ENCODE measurements at regions not wholly inside any gene's neighbourhood (a gene's known extent, or its start where the extent isn't known, plus 50 kb on each side); places are given as distances from the start of the nearest gene placed in this dataset.
"Not testable (repeated sequence)": the region's sequence is repeated elsewhere in the genome, so short reads cannot be mapped to it uniquely, and the experiment has no call there.

DNA sequence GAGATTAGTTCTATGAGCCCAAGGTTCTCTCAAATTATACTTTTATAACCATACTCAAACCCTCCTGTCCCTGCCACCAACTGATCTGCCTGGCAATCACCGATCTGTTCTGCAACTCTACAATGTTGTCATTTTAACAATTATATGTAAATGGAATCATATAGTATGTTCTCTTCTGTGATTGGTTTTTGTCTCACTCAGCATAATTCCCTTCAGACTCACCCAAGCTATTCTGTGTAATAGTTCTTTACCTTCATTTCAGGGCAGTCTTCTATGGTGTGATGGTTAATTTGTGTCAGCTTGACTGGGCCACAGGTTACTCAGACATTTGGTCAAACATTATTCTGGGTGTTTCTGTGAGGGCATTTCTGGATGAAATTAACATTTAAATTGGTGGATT, 181.9 kb upstream of the CXCL12 start:
- Mint-ChIP-seq H3K4me1 (ENCODE audit: low read depth) (no peaks in the 10 kb centered on the region), H3K4me3 (no peak overlapping the region), H3K9me3 (no peaks in the 10 kb centered on the region), H3K27me3 (ENCODE audit: low read depth) (no peaks in the 10 kb centered on the region), H3K36me3 (ENCODE audit: insufficient read depth) (no peaks in the 10 kb centered on the region)
- DNase-seq, result no peak
- no peak for ATAC-seq

DNA sequence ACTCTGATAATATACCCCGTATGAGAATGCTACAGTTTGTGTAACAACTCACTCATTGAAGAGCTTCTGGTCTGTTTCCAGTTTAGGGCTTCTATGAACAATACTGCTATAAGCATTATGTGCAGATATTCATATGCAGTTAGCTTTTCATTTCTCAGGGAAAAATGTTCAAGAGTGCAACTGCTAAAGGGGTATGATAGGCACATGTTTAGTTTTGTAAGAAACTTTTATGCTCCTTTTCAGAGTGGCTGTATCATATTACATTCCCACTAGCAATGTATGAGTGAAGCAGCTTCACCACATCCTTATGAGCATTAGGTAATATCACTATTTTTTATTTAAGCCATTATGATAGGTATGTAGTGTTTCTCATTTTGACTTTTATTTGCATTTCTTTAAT, 182.6 kb upstream of the CXCL12 start:
- no peaks in the 10 kb centered on the region for H3K9me3 Mint-ChIP-seq
- DNase-seq (no peak), ATAC-seq (no peak)
- no peak overlapping the region for H3K4me3 Mint-ChIP-seq
- H3K4me1 Mint-ChIP-seq (ENCODE audit: low read depth), result no peaks in the 10 kb centered on the region
- H3K27me3 Mint-ChIP-seq (ENCODE audit: low read depth), result no peaks in the 10 kb centered on the region
- H3K36me3 Mint-ChIP-seq (ENCODE audit: insufficient read depth), result no peaks in the 10 kb centered on the region

DNA sequence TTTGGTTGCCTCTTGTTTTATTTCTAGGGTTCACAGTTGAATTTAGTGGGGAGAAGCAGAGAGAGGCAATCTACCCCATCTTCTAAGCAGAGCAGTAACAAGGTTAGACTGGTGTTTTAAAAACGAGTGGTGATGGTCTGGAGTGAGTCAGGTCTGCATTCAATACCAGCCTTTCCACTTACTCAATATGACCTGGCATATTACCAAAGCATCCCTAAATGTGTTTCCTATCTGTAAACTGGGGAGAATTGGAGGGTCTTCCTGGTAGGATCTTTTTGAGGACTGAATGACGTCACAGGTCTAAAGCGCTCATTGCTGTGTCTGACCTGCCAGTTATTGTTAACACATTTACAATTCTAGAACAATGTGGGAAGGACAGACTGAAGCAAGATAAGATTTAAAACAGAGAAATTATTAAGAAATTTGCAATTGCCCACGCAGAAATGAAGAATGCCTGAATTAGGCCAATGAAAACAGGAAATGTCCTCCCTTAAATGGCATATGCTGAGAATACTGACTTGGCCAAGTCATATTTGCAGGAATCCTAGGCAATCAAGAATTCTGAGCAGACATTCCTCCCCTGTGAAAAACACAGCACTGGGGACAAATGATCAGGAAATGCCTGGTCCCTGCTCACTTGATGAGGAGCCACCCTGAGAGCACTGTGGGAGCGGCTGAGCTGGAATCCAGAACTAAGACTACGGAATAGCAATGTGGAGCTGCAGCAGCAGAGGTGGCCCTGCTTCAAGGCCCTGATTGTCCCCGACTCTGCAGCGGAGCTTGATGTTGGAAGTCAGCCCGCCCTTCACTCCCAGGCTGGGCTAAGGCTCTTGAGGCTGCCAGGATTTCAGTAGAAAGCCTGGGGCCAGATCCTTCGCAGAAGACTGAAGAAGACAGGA, 184.5 kb upstream of the CXCL12 start:
- DNase-seq, result no peak
- no peak for ATAC-seq
- no peaks in the 10 kb centered on the region for H3K27me3 Mint-ChIP-seq (ENCODE audit: low read depth)
- no peak overlapping the region for H3K4me3 Mint-ChIP-seq
- H3K9me3 Mint-ChIP-seq, result no peaks in the 10 kb centered on the region
- no peaks in the 10 kb centered on the region for H3K4me1 Mint-ChIP-seq (ENCODE audit: low read depth)
- no peaks in the 10 kb centered on the region for H3K36me3 Mint-ChIP-seq (ENCODE audit: insufficient read depth)

DNA sequence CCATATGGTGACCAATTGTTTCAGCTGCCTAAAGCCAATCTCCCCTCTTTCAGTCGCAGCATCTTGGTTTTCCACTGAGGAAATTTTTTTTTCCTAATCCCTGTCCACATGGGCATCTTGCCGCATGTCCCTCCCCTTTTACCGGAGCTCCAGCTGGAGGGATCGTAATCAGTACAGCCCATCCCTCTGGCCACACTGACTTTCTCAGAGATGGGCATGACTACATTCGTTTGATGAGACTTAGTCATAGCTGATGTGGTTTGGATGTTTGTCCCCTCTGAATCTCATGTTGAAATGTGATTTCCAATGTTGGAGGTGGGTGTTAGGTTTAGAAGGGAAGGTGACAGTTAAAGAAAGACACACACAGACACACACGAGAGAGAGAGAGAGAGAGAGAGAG, 186.8 kb upstream of the CXCL12 start:
- no peaks in the 10 kb centered on the region for H3K4me1 Mint-ChIP-seq (ENCODE audit: low read depth)
- no peaks in the 10 kb centered on the region for H3K36me3 Mint-ChIP-seq (ENCODE audit: insufficient read depth)
- DNase-seq, result no peak
- no peaks in the 10 kb centered on the region for H3K27me3 Mint-ChIP-seq (ENCODE audit: low read depth)
- no peak overlapping the region for H3K4me3 Mint-ChIP-seq
- no peak for ATAC-seq
- no peaks in the 10 kb centered on the region for H3K9me3 Mint-ChIP-seq

DNA sequence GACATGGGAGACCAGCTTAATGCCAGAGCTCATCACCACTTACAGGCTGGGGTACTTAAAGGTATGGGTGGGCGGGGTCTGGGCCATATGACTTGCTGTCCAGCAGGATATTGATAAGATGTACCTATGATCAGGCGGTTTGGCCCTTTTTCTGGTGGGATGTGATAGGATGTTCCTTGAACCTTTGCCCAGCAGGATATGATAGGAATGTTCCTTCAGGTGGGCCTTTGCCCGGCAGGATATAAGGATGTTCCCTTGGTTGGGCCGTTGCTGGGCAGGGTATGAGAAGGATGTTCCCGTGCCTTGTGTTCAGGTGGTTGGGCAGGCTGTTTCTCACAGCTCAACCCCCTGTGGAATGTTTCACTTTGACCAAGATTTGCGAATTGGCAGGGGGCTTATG, 187.2 kb upstream of the CXCL12 start:
- Mint-ChIP-seq H3K36me3 (ENCODE audit: insufficient read depth) (no peaks in the 10 kb centered on the region), H3K9me3 (no peaks in the 10 kb centered on the region), H3K4me1 (ENCODE audit: low read depth) (no peaks in the 10 kb centered on the region), H3K27me3 (ENCODE audit: low read depth) (no peaks in the 10 kb centered on the region), H3K4me3 (no peak overlapping the region)
- no peak for ATAC-seq
- DNase-seq, result no peak

DNA sequence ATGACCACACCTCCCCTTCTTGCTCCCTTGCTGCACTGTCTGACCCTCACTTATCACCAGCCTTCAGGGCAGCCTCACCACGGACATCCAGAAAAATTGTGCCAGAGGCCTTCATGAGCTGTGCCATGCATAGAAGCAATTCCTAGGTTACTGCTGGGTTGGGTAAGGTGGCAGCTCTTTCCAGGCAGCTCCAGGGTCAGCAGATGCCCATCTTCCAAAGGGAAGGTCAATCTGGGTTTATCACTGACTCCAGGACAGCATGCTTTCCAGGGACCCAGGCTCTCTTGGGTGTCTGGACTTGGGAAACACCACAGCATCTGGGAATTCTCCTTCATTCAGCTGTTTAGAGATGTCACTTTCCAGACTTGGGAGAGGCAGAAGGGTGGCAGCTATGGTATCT, 188.9 kb upstream of the CXCL12 start:
- Mint-ChIP-seq H3K27me3 (ENCODE audit: low read depth) (no peaks in the 10 kb centered on the region), H3K4me3 (no peak overlapping the region), H3K4me1 (ENCODE audit: low read depth) (no peaks in the 10 kb centered on the region), H3K36me3 (ENCODE audit: insufficient read depth) (no peaks in the 10 kb centered on the region), H3K9me3 (no peaks in the 10 kb centered on the region)
- ATAC-seq, result no peak
- DNase-seq, result no peak

DNA sequence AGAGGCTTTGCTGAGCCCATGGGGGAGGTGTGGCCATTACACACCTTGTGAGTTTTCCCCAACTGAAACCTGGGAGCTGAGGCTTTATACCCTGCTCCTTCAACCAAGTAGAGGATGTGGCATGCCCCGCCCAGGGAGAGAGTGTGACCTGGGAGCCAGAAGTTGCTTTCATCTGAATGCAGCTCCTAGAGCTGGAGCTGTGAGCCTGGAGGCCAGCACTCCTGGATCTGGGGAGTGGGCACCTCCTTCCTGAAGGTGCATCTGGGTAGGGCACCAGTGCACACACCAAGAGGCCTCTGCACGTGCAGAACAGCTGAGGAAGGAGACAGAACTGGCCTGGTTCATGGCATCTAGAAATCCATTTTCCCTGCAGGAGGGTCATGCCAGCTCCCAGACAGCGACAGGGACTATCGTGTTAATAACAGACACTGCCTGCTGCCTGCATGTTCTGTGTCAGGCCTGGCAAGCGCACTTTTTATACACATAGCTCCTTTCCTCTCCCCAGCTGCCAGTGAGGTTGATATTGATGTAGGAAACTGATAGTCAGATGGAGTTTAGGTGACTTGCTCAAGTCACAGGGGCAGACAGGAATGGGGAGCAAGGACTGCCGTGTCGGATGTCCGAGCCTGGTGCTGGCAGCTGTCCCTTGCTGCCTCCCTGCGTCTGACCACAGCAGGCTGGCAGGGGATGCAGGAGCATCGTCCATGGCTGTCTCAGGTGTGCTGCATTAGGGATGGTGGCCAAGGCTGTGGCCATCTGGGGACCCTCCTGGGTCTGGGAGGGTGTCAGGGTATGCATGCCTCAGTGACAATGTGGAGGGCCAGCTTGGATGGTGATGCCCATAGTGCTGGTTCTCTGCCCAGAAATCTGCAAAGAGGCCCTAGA, 189.9 kb upstream of the CXCL12 start:
- H3K4me3 Mint-ChIP-seq, result no peak overlapping the region
- no peaks in the 10 kb centered on the region for H3K27me3 Mint-ChIP-seq (ENCODE audit: low read depth)
- no peaks in the 10 kb centered on the region for H3K9me3 Mint-ChIP-seq
- no peak for ATAC-seq
- no peaks in the 10 kb centered on the region for H3K36me3 Mint-ChIP-seq (ENCODE audit: insufficient read depth)
- no peak for DNase-seq
- no peaks in the 10 kb centered on the region for H3K4me1 Mint-ChIP-seq (ENCODE audit: low read depth)

DNA sequence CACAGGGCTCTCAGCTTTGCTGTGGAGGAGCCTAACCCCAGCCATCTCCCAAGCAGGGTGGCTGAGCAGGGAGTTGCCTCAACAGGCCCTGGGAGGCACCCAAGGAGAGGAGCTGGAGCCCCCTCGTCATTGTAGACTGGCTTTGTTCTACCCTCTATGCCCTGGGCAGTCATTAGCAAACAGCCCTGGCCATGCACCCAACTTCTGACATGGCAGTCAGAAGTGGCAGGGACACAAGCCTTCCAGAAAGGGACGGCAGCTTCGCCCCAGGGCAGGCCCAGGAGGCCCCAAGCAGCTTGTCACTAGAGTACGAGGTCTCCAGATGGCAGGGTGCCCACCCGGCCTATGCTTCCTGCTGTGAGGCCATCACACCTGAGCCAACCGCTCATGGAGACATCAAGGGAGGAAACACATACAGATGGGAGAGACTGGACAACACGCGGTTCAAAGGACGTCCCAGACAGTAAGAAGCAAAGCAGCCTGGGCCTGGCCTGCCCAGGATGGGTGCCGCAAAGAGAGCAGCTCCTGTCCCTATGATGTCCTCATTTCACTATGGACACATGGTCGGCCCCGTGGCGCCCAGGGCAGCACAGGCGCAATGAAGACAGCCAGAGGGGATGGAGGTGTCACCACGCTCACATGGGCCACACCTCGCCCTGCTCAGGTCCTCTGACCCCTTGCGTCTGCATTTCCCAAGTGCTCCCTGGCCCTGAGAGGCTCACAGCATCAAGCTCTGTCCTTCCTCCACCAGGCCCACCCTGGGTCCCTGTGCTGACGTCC, 190.9 kb upstream of the CXCL12 start:
- Mint-ChIP-seq H3K4me1 (ENCODE audit: low read depth) (no peaks in the 10 kb centered on the region), H3K27me3 (ENCODE audit: low read depth) (no peaks in the 10 kb centered on the region), H3K9me3 (no peaks in the 10 kb centered on the region), H3K36me3 (ENCODE audit: insufficient read depth) (no peaks in the 10 kb centered on the region), H3K4me3 (no peak overlapping the region)
- ATAC-seq (no peak), DNase-seq (no peak)

DNA sequence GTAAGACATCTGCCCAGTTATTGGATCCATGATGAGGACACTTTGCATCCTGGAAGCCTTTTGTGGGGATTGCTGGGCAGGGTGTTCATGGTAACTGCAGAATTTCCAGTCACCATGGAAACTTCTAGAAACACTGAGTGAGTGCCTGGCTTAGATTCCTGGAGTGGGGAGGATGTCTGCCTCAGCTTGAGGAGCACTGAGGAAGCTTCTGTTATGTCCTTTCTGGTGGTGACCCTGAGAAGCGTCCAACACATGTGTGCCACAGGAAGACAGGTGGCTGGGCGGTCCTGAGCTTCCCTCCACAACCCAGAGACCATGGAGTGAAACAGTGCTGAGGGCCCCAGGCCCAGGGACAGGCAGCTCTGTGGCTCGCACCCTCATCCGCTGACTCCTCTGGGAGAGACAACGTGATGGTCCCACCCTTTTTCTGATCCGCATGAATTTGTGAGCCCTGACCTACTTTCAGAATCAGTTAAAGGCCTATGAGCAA, 191.8 kb upstream of the CXCL12 start:
- Mint-ChIP-seq H3K27me3 (ENCODE audit: low read depth) (no peaks in the 10 kb centered on the region), H3K36me3 (ENCODE audit: insufficient read depth) (no peaks in the 10 kb centered on the region), H3K4me3 (no peak overlapping the region), H3K4me1 (ENCODE audit: low read depth) (no peaks in the 10 kb centered on the region), H3K9me3 (no peaks in the 10 kb centered on the region)
- DNase-seq (no peak), ATAC-seq (peak in 1 of 2 donors; percentile 65)

DNA sequence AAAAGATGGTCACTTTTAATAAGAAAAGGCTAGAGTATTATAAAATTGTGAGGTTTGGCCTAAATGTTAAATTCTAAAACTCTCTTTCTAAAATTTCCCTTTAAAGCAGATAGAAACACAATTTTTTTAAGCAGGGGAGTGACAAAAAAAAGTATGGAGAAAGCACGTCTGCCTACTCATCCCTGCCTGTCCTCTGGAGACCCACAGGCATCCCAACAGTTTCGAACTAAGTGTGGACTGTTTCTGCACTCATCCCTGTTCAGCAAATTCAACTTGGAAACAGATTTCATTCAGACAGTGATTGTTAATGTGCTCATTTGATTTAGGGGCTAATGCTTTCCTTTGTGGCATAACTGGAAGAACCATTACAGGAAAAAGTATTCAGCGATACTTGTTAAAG, 192.6 kb upstream of the CXCL12 start:
- ATAC-seq (no peak), DNase-seq (no peak)
- H3K4me3 Mint-ChIP-seq, result no peak overlapping the region
- no peaks in the 10 kb centered on the region for H3K4me1 Mint-ChIP-seq (ENCODE audit: low read depth)
- H3K9me3 Mint-ChIP-seq, result no peaks in the 10 kb centered on the region
- no peaks in the 10 kb centered on the region for H3K36me3 Mint-ChIP-seq (ENCODE audit: insufficient read depth)
- no peaks in the 10 kb centered on the region for H3K27me3 Mint-ChIP-seq (ENCODE audit: low read depth)

DNA sequence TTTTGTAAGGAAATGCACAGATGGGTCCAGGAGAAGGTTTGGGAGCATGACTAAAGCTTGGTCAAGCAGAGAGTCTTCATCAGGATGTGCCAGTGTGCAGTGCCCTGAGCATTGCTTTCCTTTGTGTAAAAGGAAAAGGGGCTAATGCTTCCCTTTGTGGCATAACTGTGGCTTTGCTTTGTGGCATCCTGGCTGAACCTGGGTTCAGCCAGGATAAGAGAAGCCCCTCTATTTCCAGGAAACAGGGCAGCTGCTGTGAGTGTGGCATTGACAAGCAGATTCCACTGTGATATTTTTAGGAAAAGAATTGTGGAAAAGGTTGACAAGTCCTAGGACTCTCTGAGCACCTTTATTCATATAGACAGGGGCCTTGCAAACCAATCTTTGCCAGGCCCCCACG, 193.4 kb upstream of the CXCL12 start:
- Mint-ChIP-seq H3K4me1 (ENCODE audit: low read depth) (no peaks in the 10 kb centered on the region), H3K36me3 (ENCODE audit: insufficient read depth) (no peaks in the 10 kb centered on the region), H3K27me3 (ENCODE audit: low read depth) (no peaks in the 10 kb centered on the region), H3K4me3 (no peak overlapping the region), H3K9me3 (no peaks in the 10 kb centered on the region)
- no peak for DNase-seq
- ATAC-seq, result no peak

DNA sequence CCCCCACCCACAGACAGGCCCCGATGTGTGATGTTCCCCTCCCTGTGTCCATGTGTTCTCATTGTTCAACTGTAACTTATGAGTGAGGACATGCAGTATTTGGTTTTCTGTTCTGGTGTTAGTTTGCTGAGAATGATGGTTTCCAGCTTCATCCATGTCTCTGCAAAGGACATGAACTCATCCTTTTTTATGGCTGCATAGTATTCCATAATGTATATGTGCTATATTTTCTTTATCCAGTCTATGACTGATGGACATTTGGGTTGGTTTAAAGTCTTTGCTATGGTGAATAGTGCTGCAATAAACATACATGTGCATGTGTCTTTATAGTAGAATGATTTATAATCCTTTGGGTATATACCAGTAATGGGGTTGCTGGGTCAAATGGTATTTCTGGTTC, 194.1 kb upstream of the CXCL12 start:
- not testable (repeated sequence) for H3K4me1 Mint-ChIP-seq (ENCODE audit: low read depth); H3K4me3 Mint-ChIP-seq; H3K9me3 Mint-ChIP-seq; H3K36me3 Mint-ChIP-seq (ENCODE audit: insufficient read depth); ATAC-seq; DNase-seq; H3K27me3 Mint-ChIP-seq (ENCODE audit: low read depth)

DNA sequence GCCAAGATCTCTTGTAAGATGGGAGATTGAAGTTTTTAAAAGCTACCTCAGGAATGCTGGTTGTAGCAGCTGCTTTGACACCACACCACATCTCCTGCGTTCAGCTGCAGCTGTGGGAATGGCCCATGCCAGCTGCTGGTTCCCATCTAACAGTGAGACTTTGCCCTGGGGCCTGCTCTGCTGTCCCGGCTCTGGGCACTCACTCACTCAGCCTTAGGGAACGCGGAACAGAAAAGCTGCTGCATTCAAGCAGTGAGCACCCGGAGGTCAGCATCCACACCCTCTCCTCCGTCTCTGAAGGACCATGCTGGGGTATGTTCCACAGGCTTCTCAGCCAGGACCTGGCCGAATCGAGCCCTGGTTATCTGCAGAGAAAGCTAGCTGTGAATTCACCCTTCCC, 197.1 kb upstream of the CXCL12 start:
- Mint-ChIP-seq H3K9me3 (no peaks in the 10 kb centered on the region), H3K4me3 (no peak overlapping the region), H3K27me3 (ENCODE audit: low read depth) (no peaks in the 10 kb centered on the region), H3K36me3 (ENCODE audit: insufficient read depth) (no peaks in the 10 kb centered on the region), H3K4me1 (ENCODE audit: low read depth) (no peaks in the 10 kb centered on the region)
- no peak for DNase-seq
- no peak for ATAC-seq

Measured in activated T-cell treated with anti-CD3 and anti-CD28 coated beads, Interleukin-2, amount 50 U/mL, for 4 hours (primary cell).